ENCODE measurements at regions not wholly inside any gene's neighbourhood (a gene's known extent, or its start where the extent isn't known, plus 50 kb on each side); places are given as distances from the start of the nearest gene placed in this dataset.
"Not testable (repeated sequence)": the region's sequence is repeated elsewhere in the genome, so short reads cannot be mapped to it uniquely, and the experiment has no call there.

GRCh38 chr3:139134678-139135372, 90.1 kb upstream of the PRR23C start:
- no peak for DNase-seq (ENCODE audit: low read depth in 2 of 2)

DNA sequence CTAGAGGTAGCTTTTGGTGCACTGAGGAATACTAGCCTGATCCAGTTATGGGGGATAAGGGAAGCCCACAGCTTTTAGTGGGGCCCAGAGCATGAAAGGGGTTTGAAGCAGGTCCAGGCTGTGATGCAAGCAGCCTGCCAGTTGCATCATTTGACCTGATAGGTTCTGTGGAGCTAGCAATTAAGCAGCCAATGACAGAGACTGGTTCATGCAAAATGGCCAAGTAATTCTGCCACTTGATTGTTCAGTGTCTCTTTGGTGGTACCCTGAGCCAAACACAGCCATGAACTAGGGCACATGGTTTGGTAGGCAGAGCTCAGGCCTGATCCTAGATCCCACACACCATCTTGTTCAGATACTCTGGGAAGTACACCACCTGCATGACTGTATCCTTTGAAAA, 91.0 kb upstream of the PRR23C start:
- DNase-seq (ENCODE audit: low read depth in 2 of 2), result no peak

GRCh38 chr3:139136469-139137202, 91.9 kb upstream of the PRR23C start:
- no peak for DNase-seq (ENCODE audit: low read depth in 2 of 2)

DNA sequence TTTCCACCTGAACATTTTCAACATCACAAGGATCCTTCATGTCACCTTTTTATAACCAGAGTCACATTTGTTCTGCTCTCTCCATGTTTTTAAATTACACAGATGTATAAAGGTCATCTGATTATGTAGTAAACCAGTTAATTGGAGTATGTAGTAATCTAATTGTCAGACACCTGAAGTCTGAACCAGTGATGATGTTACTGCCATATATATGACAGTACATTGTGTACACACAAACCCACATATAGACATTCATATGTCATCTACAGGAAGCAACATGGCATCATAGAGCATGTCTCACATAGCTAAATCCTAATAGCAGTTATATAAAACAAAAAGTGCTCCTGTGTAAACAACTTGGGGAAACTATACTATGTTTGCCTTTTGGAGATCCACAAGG, 95.9 kb upstream of the PRR23C start:
- no peak for DNase-seq (ENCODE audit: low read depth in 2 of 2)

GRCh38 chr3:139145980-139146379, 101.3 kb upstream of the PRR23C start:
- DNase-seq (ENCODE audit: low read depth in 2 of 2), result not testable (repeated sequence)

DNA sequence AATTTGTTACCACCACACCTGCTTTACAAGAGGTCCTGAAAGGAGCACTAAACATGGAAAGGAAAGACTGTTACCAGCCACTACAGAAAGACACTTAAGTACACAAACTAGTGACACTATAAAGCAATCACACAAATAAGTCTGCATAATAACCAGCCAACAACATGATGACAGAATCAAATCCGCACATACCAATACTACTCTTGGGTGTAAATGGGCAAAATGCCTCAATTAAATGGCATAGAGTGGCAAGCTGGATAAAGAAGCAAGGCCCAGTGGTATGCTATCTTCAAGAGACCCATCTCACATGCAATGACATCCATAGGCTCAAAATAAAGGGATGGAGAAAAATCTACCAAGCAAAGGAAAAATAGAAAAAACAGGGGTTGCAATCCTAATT, 106.8 kb upstream of the PRR23C start:
- no peak for DNase-seq (ENCODE audit: low read depth in 2 of 2)

GRCh38 chr3:139153434-139153833, 108.7 kb upstream of the PRR23C start:
- not testable (repeated sequence) for DNase-seq (ENCODE audit: low read depth in 2 of 2)

DNA sequence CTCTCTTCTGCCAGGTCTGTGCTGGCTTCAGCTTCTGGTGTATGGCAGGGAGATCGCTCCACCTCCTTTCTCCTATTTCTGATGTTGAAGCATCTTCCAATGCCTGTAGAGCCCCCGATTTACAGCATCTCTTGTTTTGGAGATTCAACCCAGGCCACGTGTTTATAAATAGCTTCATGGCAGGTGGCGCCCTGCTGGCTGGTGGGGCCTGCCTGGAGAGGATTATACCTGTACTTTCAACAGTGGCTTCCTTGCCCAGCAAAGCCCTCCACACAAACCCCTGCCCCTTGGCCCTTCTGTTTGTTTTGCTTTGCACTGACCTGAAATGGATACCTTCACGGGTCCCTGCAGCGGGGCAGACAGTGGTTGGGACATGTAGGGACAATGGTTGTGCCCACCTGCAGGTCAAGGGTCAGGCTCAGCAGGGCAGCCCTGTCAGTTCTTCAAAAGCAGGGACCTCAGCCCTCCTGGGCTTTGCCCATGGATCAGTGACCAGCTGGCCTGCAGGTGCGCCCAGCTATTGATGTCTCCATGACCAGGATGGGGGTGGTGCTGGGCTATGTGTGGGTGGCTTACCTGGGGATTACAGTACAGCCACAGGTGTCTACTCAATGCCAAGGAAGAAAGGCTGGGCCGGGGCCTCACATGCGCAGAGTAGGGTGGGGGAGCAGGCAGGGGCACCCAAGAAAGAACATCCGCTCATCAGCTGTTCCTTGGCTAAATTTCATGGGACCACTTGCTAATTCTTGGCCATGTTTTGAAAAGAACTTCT, 112.7 kb upstream of the PRR23C start:
- DNase-seq (ENCODE audit: low read depth in 2 of 2), result no peak

GRCh38 chr3:139159356-139159755, 114.7 kb upstream of the PRR23C start:
- no peak for DNase-seq (ENCODE audit: low read depth in 2 of 2)

DNA sequence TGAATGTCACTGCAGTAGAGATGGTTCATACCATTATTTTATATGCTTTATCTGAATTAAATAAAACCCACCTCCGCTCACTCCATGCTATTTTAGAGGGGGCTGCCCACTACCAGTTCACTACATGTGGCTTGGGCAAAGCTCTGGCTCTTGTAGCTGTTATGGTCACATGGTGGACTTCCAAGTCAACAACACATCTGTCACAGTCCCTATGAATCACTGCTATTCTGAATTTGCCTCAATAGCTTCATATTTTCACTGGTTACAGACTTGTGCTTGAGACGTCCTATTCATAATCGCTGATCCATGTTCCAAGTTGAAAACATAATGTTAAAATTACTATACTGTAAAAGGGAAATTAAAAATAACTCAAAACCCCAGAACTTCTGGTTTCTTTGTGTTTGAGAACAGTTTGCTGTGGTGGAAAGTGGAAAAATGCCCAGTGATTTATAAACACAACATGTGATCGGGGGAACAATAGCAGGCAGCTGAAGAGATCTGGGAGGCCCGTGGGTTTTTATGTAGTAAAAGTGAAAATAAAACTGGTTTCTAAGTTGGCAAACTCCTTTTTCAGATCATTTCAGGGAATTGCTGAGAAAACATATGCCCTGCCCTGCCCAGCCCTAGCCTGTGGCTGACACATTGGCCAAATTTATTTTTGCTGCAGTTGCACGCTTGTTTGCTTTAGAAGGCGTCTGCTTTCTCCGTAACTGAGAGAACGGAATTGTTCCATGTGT, 128.8 kb upstream of the PRR23C start:
- no peak for DNase-seq (ENCODE audit: low read depth in 2 of 2)

DNA sequence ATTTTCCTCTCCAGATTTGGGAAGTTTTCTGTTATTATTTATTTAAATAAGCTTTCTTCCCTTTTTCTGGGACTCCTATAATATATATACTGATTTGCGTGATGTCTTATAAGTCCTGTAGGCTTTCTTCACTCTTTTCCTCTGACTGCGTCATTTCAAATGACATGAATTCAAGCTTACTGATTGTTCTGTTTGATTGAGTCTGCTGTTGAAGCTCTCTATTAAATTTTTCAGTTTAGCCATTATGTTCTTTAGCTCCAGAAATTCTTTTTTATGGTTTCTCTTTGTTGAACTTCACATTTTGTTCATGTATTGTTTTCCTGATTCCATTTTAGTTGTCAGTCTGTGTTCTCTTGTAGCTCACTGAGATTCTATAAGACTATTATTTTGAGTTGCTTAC, 135.8 kb upstream of the PRR23C start:
- DNase-seq (ENCODE audit: low read depth in 2 of 2), result no peak

- no peak for DNase-seq (ENCODE audit: low read depth in 2 of 2)
Measured at GRCh38 chr3:139182143-139182542, 137.5 kb upstream of the PRR23C start.

DNA sequence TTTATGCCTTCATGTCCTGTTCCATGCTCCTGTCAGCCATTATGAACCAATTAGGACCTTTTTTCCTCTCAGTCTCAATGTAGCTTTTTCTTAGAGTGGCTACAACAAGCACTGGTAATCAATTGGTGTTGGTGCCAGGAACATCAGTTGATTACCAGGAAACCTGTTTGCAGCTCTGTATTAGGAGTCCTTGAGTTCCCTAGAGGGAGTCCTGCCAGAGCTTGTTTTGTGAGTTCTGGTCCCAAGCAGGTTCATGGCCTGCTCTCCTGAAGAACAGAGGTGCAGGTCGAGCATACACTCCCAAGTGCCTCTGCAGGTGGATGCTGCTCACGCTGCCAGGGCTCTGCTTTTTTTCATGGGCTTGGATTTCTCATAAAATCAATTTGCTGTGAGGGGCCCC, 137.9 kb upstream of the PRR23C start:
- DNase-seq (ENCODE audit: low read depth in 2 of 2), result no peak

DNA sequence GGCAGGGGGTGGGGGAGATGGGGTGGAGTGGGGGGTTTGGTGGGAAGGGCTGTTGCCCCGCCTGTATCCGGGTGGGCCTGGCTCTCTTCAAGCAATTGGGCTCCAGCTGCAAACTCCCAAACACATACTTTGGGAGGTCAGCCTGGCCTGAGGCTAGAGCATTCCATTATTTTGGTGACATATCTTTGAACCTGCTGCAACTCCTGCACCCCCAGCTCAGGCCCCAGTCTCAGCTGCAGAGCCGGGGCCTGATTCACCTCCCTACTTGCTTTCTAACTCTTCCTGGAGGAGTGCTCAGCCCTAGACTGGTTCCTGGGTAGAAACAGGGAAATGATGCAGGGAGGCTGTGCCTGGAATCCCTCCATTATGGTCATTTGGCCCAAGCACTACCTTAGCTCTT, 140.8 kb upstream of the PRR23C start:
- no peak for DNase-seq (ENCODE audit: low read depth in 2 of 2)

DNA sequence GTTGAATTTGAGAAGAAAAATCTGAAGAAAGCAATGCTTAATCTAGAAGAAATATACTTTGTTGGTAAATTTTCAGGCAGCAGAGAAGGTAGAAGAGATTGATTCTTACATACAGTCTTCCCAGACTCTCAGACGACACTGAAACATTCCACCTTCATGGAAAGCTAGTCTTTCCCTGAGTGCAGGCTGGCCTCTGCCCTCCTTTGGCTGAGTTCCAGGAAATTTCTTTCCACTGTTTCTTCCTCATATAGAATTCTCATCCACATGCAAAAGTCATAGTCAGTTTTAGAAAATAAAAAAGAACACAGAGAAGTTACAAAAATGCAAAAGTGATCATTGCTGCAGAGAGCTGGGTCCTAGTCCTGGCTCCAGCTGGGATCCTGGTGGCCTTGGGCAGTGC, 142.5 kb upstream of the PRR23C start:
- DNase-seq (ENCODE audit: low read depth in 2 of 2), result no peak

GRCh38 chr3:139187648-139188047, 143.0 kb upstream of the PRR23C start:
- DNase-seq (ENCODE audit: low read depth in 2 of 2), result no peak

- no peak for DNase-seq (ENCODE audit: low read depth in 2 of 2)
Measured at GRCh38 chr3:139189943-139190342, 145.3 kb upstream of the PRR23C start.

GRCh38 chr3:139194421-139194820, 149.4 kb upstream of the MRPS22 start:
- not testable (repeated sequence) for DNase-seq (ENCODE audit: low read depth in 2 of 2)

- not testable (repeated sequence) for DNase-seq (ENCODE audit: low read depth in 2 of 2)
Measured at GRCh38 chr3:139196146-139196545, 147.7 kb upstream of the MRPS22 start.

DNA sequence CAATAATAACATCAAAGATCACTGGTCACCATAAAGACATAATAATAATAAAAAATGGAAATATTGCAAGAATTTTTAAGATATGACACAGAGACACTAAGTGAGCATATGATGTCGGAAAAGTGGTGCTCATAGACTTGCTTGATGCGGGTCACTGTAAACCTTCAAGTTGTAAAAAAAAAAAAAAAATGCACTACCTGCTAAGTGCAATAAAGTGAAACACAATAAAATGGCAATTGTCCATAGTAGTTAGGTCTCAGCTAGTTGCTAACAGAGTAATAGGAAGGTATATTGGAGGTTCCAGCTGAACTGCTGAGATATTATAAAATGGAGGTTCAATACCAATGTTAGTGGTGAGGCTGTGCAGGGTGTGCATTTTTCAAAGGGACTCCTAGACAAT, 146.6 kb upstream of the MRPS22 start:
- no peak for DNase-seq (ENCODE audit: low read depth in 2 of 2)

DNA sequence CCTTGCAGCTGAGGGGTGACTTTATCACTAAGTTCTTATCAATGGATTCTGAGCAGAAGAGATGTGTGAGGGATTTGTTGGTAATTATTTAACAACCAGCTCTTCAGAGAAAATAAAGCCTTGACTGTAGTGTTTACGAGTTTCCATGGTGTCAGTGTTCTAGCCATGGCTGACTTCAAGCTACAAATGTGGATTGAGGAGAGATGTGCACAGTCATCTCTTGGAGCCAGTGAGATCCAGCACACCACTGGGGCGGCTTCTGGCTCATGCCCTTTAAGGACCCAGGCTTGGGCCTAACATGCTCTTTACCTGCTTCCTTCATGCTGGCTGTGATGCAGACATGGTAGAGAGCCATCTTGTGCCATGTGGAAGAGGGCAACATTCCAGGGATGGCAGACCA, 145.6 kb upstream of the MRPS22 start:
- DNase-seq (ENCODE audit: low read depth in 2 of 2), result no peak

GRCh38 chr3:139198929-139199328, 144.9 kb upstream of the MRPS22 start:
- no peak for DNase-seq (ENCODE audit: low read depth in 2 of 2)

Measured in activated CD8-positive, alpha-beta memory T cell treated with anti-CD3 and anti-CD28 coated beads for 4 hours (primary cell).